K562 (cell line): ENCODE measurements at regions not wholly inside any gene's neighbourhood (a gene's known extent, or its start where the extent isn't known, plus 50 kb on each side); places are given as distances from the start of the nearest gene placed in this dataset.

Experiments
- ATAC-seq: fragments of 200-7000 bp; cut with Tn5 transposase; 3 replicates; pipeline ENCODE4 v1.9.1; 2020; ENCODE audit warnings: moderate library complexity
- BruUV-seq: library from RNA; stranded (reverse); fragments of 400-500 nt; replicated peaks from 2 replicates; lab custom pipeline; 2021; lab: Mats Ljungman, UMichigan
- CTCF ChIA-PET: fragments of 300-600 bp; formaldehyde crosslinking; extraction: SDS; loops from one replicate; lab custom pipeline; 2021; ENCODE audit warnings: low intra/inter-chr PET ratio; lab: Yijun Ruan, JAX
- POLR2A ChIA-PET: fragments of 300-600, 350-650 bp; sonication (Branson Sonifier 250); formaldehyde crosslinking; extraction: SDS; loops from one replicate; lab custom pipeline; 2021; ENCODE audit warnings: antibody characterized with exemption, inconsistent platforms; lab: Yijun Ruan, JAX
- DNase-seq, 4 experiments: peaks; one replicate each; pipeline versions ENCODE4 v3.0.0 to v3.0.0-alpha.2; 2011 to 2018; ENCODE audit warnings: low spot score in 3 of 4, mixed read lengths in 3 of 4; ENCODE audit errors: extremely low read depth in 1 of 4
- FAIRE-seq: peaks from 2 replicates; lab custom pipeline; 2011; peaks lifted over from hg19 to GRCh38; lab: Jason Lieb, UNC
- H2AFZ ChIP-seq: 2 replicates; pipeline ENCODE4 v1.6.0; 2011; ENCODE audit warnings: low read depth, low read length, control low read depth, inconsistent platforms
- H3K27ac ChIP-seq: fragments of 200-600 bp; 3 replicates; pipeline ENCODE4 v1.8.0; 2011; ENCODE audit warnings: low read depth, mild to moderate bottlenecking, control low read depth, inconsistent platforms, low read length, moderate library complexity, mixed read lengths; ENCODE audit errors: extremely low read depth
- H3K27me3 ChIP-seq, 2 experiments: fragments of 300-600 bp in 1 of 2; 2 replicates in 1 of 2; 3 replicates in 1 of 2; pipeline versions ENCODE4 v1.6.0 to v1.8.0; 2011; ENCODE audit warnings: inconsistent platforms in 2 of 2, low read length in 2 of 2, mild to moderate bottlenecking in 1 of 2, mixed read lengths in 1 of 2, moderate library complexity in 1 of 2; ENCODE audit not compliant: control insufficient read depth in 2 of 2, insufficient read depth in 2 of 2
- H3K36me3 ChIP-seq: fragments of 300-600 bp; 3 replicates; pipeline ENCODE4 v1.8.0; 2011; ENCODE audit warnings: mild to moderate bottlenecking, low read length, inconsistent platforms; ENCODE audit not compliant: control insufficient read depth, insufficient read depth
- H3K4me1 ChIP-seq, 2 experiments: fragments of 200-600 bp in 1 of 2; replicated peaks in 1 of 2; 2 replicates in 1 of 2; 3 replicates in 1 of 2; pipeline versions ENCODE4 v1.5.1 to v1.8.0; 2011; ENCODE audit warnings: inconsistent platforms in 2 of 2, low read length in 2 of 2, mild to moderate bottlenecking in 1 of 2, mixed read lengths in 1 of 2, moderate library complexity in 1 of 2; ENCODE audit not compliant: control insufficient read depth in 2 of 2, insufficient read depth in 2 of 2
- H3K4me2 ChIP-seq: 2 replicates; pipeline ENCODE4 v1.6.1; 2011; ENCODE audit warnings: low read length, control low read depth, inconsistent platforms, mixed read lengths; ENCODE audit not compliant: insufficient read depth
- H3K4me3 ChIP-seq: fragments of 200-600 bp; sonication (generic), shearing (Covaris generic); 2 replicates; pipeline ENCODE4 v1.5.1; 2016; ENCODE audit warnings: control low read depth, inconsistent platforms
- H3K79me2 ChIP-seq: fragments of 200-600 bp; 3 replicates; pipeline ENCODE4 v1.8.0; 2011; ENCODE audit warnings: low read length, inconsistent platforms; ENCODE audit not compliant: control insufficient read depth, insufficient read depth
- H3K9ac ChIP-seq, 2 experiments: 2 replicates each; pipeline versions ENCODE4 v1.6.0 to v1.6.1; 2011; ENCODE audit warnings: low read depth in 2 of 2, low read length in 2 of 2, control low read depth in 1 of 2, inconsistent platforms in 1 of 2, mild to moderate bottlenecking in 1 of 2, mixed read lengths in 1 of 2; ENCODE audit not compliant: insufficient read depth in 1 of 2
- H3K9me1 ChIP-seq: one replicate; pipeline ENCODE4 v1.6.0; 2011; ENCODE audit warnings: inconsistent platforms, mild to moderate bottlenecking, low read length, moderate library complexity; ENCODE audit not compliant: control insufficient read depth, insufficient read depth
- H3K9me3 ChIP-seq: replicated peaks from 2 replicates; pipeline ENCODE4 v1.5.1; 2011; ENCODE audit warnings: low read depth, low read length, inconsistent platforms; ENCODE audit not compliant: control insufficient read depth, insufficient read depth
- H4K20me1 ChIP-seq: replicated peaks from 2 replicates; pipeline ENCODE4 v1.6.1; 2011; ENCODE audit warnings: low read length, inconsistent platforms, mixed read lengths; ENCODE audit not compliant: control insufficient read depth, insufficient read depth
- E2F4 ChIP-seq: sonication (generic); formaldehyde crosslinking; IDR thresholded peaks from 2 replicates; pipeline ENCODE4 v1.8.0; 2022; ENCODE audit warnings: mild to moderate bottlenecking, low read depth, missing genetic modification reagents
- SFPQ ChIP-seq: fragments of 200-400 bp; formaldehyde crosslinking; IDR thresholded peaks from 2 replicates; pipeline ENCODE4 v1.6.1; 2017; ENCODE audit warnings: mild to moderate bottlenecking, low read depth, low read length, moderate library complexity
- TARDBP ChIP-seq: fragments of 450-650 bp; IDR thresholded peaks from 2 replicates; pipeline ENCODE4 v1.6.1; 2016
- WGBS: fragments of 100-300 bp; shearing (Covaris generic); methylation state at CpG from one replicate; pipeline ENCODE4 v1.1.6; 2016; ENCODE audit warnings: low coverage, mixed read lengths; ENCODE audit not compliant: insufficient coverage; ENCODE audit errors: missing lambda C conversion rate; 5-methylcytosine and 5-hydroxymethylcytosine counted together
- in situ Hi-C: fragments of 300-500 bp; cut with MboI; formaldehyde crosslinking; loops from 4 replicates; pipeline ENCODE4 v1.15.0; 2018; ENCODE audit warnings: inconsistent platforms, mixed read lengths
- intact Hi-C: fragments of 100-400 bp; cut with micrococcal nuclease; formaldehyde crosslinking; loops from 2 replicates; pipeline ENCODE4 v1.14.2; 2022

GRCh38 chr18:44437603-44438002, 243.1 kb upstream of the SETBP1 start (continued):
- no peak for TF ChIP-seq SFPQ

GRCh38 chr18:44450226-44450625, 230.5 kb upstream of the SETBP1 start:
- Histone ChIP-seq H3K9ac (no peak overlapping the region), H3K27me3 (no peaks in the 10 kb centered on the region), H3K27ac (no peak overlapping the region), H3K36me3 (no peaks in the 10 kb centered on the region), H3K4me3 (no peak overlapping the region), H3K4me2 (no peak overlapping the region), H3K9me1 (no peaks in the 10 kb centered on the region), H3K9me3 (no peaks in the 10 kb centered on the region), H2AFZ (no peak overlapping the region), H4K20me1 (no peaks in the 10 kb centered on the region), H3K79me2 (no peaks in the 10 kb centered on the region), H3K4me1 (no peaks in the 10 kb centered on the region)
- ChIA-PET CTCF (no interaction called here), POLR2A (interaction anchor here (0.7 kb wide), 1 partner anchor 508 kb away, joined by 3 read pairs; no protein-coding TSS in a partner anchor)
- FAIRE-seq (no peak), DNase-seq (no peak), ATAC-seq (no peak)
- WGBS, result 0% methylated on average over 2 of the region's 2 CpGs
- BruUV-seq, result no TSS peak
- intact Hi-C loops (no loop called here), in situ Hi-C loops (no loop called here)
- TF ChIP-seq TARDBP (no peak), E2F4 (CRISPR knock-in tag) (no peak)
